Ishikawa (cell line): ENCODE measurements at regions not wholly inside any gene's neighbourhood (a gene's known extent, or its start where the extent isn't known, plus 50 kb on each side); places are given as distances from the start of the nearest gene placed in this dataset.

Experiments
- CEBPB ChIP-seq: IDR thresholded peaks from 2 replicates; pipeline ENCODE4 v1.6.1; 2012
- CREB1 ChIP-seq: IDR thresholded peaks from 2 replicates; pipeline ENCODE4 v1.6.1; 2012; ENCODE audit warnings: low read depth
- EGR1 ChIP-seq: IDR thresholded peaks from 2 replicates; pipeline ENCODE4 v1.6.1; 2012
- EP300 ChIP-seq: IDR thresholded peaks from 2 replicates; pipeline ENCODE4 v1.6.1; 2012; ENCODE audit warnings: borderline replicate concordance
- FOXM1 ChIP-seq: IDR thresholded peaks from 2 replicates; pipeline ENCODE4 v1.6.1; 2012; ENCODE audit warnings: low read depth, borderline replicate concordance
- NFIC ChIP-seq: IDR thresholded peaks from 2 replicates; pipeline ENCODE4 v1.6.1; 2012
- RAD21 ChIP-seq: IDR thresholded peaks from 2 replicates; pipeline ENCODE4 v1.6.1; 2012; ENCODE audit warnings: low read depth
- TAF1 ChIP-seq: IDR thresholded peaks from 2 replicates; pipeline ENCODE4 v1.6.1; 2012; ENCODE audit warnings: low read depth, mild to moderate bottlenecking
- TCF12 ChIP-seq: IDR thresholded peaks from 2 replicates; pipeline ENCODE4 v1.6.1; 2012; ENCODE audit warnings: low read depth
- TEAD4 ChIP-seq: IDR thresholded peaks from 2 replicates; pipeline ENCODE4 v1.6.1; 2012
- YY1 ChIP-seq: IDR thresholded peaks from 2 replicates; pipeline ENCODE4 v1.6.1; 2012; ENCODE audit warnings: low read depth
- ZBTB7A ChIP-seq: IDR thresholded peaks from 2 replicates; pipeline ENCODE4 v1.6.1; 2012; ENCODE audit warnings: low read depth
- TF ChIP-seq, protein P1 (sequence below): IDR thresholded peaks from 2 replicates; pipeline ENCODE4 v1.6.1; 2012
- TF ChIP-seq, protein P2 (sequence below): IDR thresholded peaks from 2 replicates; pipeline ENCODE4 v1.6.1; 2012; ENCODE audit warnings: low read depth, mild to moderate bottlenecking
- TF ChIP-seq, protein P3 (sequence below): IDR thresholded peaks from 2 replicates; pipeline ENCODE4 v1.6.1; 2012

DNA sequence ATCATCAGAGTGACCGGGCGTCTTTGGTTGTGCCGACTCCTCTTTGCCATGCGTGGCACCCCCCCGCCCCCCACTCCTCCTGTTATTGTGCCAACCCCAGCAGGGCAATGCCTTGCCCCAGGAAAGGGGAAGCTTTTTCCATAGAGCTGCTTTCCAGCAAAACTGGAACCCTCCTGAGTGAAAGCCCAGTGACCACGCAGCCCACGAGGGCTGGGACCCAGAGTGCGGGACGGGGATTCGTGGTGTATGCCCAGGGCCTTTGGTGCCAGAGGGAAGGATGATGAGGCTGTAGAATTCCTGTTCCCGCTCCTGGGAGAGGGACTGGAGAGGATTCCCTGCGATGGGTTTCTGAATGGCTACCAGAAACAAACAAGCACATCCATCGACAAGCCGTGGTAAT lies 116.8 kb upstream of the BACH2 start:
- TF ChIP-seq TAF1 (no peak), EGR1 (no peak), YY1 (no peak), RAD21 (no peak), TCF12 (no peak), FOXM1 (no peak), ZBTB7A (no peak), NFIC (no peak), CEBPB (no peak), TEAD4 (no peak), CREB1 (no peak)
- TF ChIP-seq, protein P1, sequence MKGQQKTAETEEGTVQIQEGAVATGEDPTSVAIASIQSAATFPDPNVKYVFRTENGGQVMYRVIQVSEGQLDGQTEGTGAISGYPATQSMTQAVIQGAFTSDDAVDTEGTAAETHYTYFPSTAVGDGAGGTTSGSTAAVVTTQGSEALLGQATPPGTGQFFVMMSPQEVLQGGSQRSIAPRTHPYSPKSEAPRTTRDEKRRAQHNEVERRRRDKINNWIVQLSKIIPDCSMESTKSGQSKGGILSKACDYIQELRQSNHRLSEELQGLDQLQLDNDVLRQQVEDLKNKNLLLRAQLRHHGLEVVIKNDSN: no peak
- TF ChIP-seq, protein P2, sequence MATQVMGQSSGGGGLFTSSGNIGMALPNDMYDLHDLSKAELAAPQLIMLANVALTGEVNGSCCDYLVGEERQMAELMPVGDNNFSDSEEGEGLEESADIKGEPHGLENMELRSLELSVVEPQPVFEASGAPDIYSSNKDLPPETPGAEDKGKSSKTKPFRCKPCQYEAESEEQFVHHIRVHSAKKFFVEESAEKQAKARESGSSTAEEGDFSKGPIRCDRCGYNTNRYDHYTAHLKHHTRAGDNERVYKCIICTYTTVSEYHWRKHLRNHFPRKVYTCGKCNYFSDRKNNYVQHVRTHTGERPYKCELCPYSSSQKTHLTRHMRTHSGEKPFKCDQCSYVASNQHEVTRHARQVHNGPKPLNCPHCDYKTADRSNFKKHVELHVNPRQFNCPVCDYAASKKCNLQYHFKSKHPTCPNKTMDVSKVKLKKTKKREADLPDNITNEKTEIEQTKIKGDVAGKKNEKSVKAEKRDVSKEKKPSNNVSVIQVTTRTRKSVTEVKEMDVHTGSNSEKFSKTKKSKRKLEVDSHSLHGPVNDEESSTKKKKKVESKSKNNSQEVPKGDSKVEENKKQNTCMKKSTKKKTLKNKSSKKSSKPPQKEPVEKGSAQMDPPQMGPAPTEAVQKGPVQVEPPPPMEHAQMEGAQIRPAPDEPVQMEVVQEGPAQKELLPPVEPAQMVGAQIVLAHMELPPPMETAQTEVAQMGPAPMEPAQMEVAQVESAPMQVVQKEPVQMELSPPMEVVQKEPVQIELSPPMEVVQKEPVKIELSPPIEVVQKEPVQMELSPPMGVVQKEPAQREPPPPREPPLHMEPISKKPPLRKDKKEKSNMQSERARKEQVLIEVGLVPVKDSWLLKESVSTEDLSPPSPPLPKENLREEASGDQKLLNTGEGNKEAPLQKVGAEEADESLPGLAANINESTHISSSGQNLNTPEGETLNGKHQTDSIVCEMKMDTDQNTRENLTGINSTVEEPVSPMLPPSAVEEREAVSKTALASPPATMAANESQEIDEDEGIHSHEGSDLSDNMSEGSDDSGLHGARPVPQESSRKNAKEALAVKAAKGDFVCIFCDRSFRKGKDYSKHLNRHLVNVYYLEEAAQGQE: no peak
- TF ChIP-seq, protein P3, sequence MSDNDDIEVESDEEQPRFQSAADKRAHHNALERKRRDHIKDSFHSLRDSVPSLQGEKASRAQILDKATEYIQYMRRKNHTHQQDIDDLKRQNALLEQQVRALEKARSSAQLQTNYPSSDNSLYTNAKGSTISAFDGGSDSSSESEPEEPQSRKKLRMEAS: no peak

DNA sequence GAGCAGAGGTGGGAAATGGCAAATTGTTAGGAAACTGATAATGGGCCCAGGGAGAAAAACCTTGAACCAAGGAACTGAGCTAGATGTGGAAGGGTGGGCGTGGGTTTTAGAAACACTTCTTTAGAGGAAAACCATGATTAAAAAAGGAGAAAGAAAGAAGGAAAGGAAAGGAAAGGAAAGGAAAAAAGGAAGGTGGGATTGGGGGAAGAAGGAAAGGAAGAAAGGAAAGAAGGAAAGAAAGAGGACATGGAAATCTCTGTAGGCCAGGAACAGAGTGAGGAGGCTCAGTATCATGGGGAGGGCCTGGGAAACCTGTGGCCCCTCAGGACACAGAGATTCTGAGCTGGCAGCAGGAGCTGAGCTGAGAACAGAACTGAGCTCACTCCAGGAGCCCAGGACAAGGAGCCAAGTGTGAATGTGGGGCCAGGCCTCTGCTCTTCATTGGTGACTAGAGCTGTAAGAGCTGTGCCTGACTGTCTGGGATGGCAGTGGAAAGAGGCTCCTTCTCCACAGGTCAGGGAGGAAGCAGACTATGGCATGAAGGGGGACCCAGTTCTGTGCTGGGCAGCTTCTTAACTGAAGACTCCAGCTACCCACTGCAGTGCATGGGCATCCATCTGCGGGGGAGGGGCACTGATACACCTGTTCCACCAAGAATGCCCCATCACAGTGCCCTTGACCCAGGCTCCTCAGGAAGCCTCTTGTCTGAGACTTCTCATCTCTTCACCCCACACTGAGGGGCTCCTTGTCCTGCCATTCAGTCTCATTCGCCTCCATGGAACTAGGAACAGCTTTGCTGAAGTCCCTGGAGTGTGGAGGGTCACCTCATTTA lies 116.1 kb upstream of the BACH2 start:
- TF ChIP-seq TCF12: no peak
- no peak for TF ChIP-seq RAD21
- no peak for TF ChIP-seq YY1
- TF ChIP-seq TAF1: no peak
- no peak for TF ChIP-seq NFIC
- TF ChIP-seq, protein P2: no peak
- no peak for TF ChIP-seq ZBTB7A
- TF ChIP-seq, protein P3: no peak
- TF ChIP-seq CEBPB: no peak
- no peak for TF ChIP-seq EGR1
- TF ChIP-seq EP300: no peak
- no peak for TF ChIP-seq FOXM1
- no peak for TF ChIP-seq CREB1
- TF ChIP-seq, protein P1: no peak
- no peak for TF ChIP-seq TEAD4

DNA sequence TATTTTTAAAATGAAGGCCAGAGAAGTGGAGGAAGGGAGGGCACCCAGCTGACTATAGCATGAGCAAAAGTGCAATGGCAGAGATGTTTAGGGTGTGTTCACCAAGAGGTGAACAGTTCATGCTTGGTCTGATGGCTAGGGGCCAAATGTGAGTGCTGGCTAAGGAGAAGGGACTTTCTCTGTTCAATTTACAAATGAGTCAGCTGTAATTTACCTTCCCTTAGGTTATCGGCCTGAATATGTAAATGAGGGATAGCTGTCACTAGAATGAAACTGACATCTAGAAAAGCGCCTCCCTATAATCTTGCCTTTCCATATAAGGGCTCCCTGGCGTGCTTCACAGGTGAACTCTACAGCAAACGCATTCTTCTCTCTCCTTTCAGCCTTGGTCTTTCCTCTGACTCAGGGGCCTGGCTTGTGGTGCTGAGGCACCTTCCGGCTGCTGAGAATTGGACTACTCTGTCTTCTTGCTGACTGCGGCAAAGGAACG lies 114.7 kb upstream of the BACH2 start:
- TF ChIP-seq, protein P2: no peak
- TF ChIP-seq NFIC: peak; percentile 49; the same call in 1 of the 2 replicates
- no peak for TF ChIP-seq YY1
- TF ChIP-seq EP300: peak; percentile 39; the same call in 1 of the 2 replicates
- TF ChIP-seq, protein P3: peak; percentile 59
- TF ChIP-seq TEAD4: peak; percentile 34
- TF ChIP-seq EGR1: no peak

DNA sequence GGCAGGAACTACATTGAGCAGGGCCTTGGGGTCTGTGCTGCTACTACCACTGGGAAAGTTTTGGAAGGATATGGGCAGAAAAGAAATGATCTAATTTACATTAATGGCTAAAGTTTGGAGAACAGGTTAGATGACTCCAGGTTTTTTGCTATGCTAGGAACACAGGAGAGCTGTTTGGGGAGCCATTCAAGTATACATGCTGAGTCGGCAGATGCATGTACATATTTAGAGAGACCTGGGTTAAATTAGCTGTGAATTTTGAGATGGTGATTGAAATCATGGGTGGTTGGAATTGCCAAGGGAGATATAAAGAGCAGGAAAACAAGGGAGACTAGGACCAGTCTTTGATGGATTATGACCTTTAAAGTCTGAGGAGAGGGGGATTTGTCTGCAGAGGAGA lies 113.1 kb upstream of the BACH2 start:
- TF ChIP-seq, protein P3: no peak
- TF ChIP-seq CEBPB (no peak), ZBTB7A (no peak), YY1 (no peak), TEAD4 (no peak), TAF1 (no peak)
- TF ChIP-seq, protein P1: no peak
- TF ChIP-seq, protein P2: no peak
